ENCODE measurements at regions not wholly inside any gene's neighbourhood (a gene's known extent, or its start where the extent isn't known, plus 50 kb on each side); places are given as distances from the start of the nearest gene placed in this dataset.

- no peak overlapping the region for H3K27ac ChIP-seq (ENCODE audit: low read depth, low read length)
- CTCF ChIA-PET (ENCODE audit: partially characterized antibody): interaction anchor here (1.2 kb wide), 1 partner anchor 12 kb away, joined by 3 read pairs; no protein-coding TSS in a partner anchor
- peaks cover 6 to 18% (median 9%) of the 10 kb centered on the region in 4 experiments for H3K4me1 ChIP-seq (replicated peaks in 1 of 4; ENCODE audit: control insufficient read depth in 3 of 4, insufficient read depth in 4 of 4, low read length in 3 of 4)
- no peaks in the 10 kb centered on the region for H4K20me1 ChIP-seq (replicated peaks in 1 of 2; ENCODE audit: control insufficient read depth in 1 of 2, insufficient read depth in 2 of 2, low read length in 2 of 2)
- H2BK20ac ChIP-seq (ENCODE audit: low read length): no peak overlapping the region
- peaks cover 2% of the 10 kb centered on the region for H3K23me2 ChIP-seq (ENCODE audit: low read depth, low read length)
- H2BK120ac ChIP-seq (replicated peaks; ENCODE audit: low read depth, low read length): no peak overlapping the region
- no peak overlapping the region for H4K5ac ChIP-seq (ENCODE audit: insufficient read length, low read depth, low read length)
- H3K9ac ChIP-seq (replicated peaks in 1 of 4; ENCODE audit: extremely low read depth in 1 of 4, low read depth in 3 of 4, low read length in 3 of 4): no peak overlapping the region
- no peak overlapping the region for H3K4me3 ChIP-seq (ENCODE audit: extremely low read depth in 1 of 4, insufficient read depth in 2 of 4, low read depth in 3 of 4, low read length in 4 of 4)
- H3K9me3 ChIP-seq (ENCODE audit: insufficient read depth in 2 of 2, low read depth in 1 of 2, low read length in 1 of 2): no peaks in the 10 kb centered on the region
- H3K4ac ChIP-seq (replicated peaks; ENCODE audit: insufficient read length, low read depth, low read length): no peak overlapping the region
- DNase-seq (ENCODE audit: low read depth in 1 of 2, low spot score in 2 of 2) (no peak), FAIRE-seq (no peak)
- no peak overlapping the region for H4K8ac ChIP-seq (ENCODE audit: extremely low read depth, insufficient read depth, low read length)
- no peak overlapping the region for H2BK5ac ChIP-seq (ENCODE audit: low read depth, low read length)
- no peak overlapping the region for H2BK12ac ChIP-seq (ENCODE audit: low read depth, low read length)
- H3K14ac ChIP-seq (ENCODE audit: insufficient read length): no peak overlapping the region
- no peaks in the 10 kb centered on the region for H3K27me3 ChIP-seq (replicated peaks in 1 of 4; ENCODE audit: control insufficient read depth in 3 of 4, extremely low read depth in 1 of 4, insufficient read depth in 3 of 4, low read length in 3 of 4)
- no peak overlapping the region for H2AFZ ChIP-seq (ENCODE audit: low read length)
- H3K23ac ChIP-seq (ENCODE audit: insufficient read length): no peak overlapping the region
- no peak overlapping the region for H3K56ac ChIP-seq (replicated peaks; ENCODE audit: insufficient read length, low read depth, low read length)
- 88% methylated on average over 1 of the region's 1 CpG; no CpG with 5 or more reads in 1 of the 2 experiments for WGBS, 2 experiments (ENCODE audit: extremely low coverage in 1 of 2, insufficient coverage in 1 of 2, insufficient read length in 1 of 2, insufficient replicate concordance in 2 of 2, low coverage in 1 of 2, low lambda C conversion rate in 2 of 2, missing lambda C conversion rate in 1 of 2)
- no peak overlapping the region for H2BK15ac ChIP-seq (ENCODE audit: low read length)
- H2AK5ac ChIP-seq (ENCODE audit: low read depth, low read length): no peak overlapping the region
- H3K18ac ChIP-seq (ENCODE audit: extremely low read depth, low read length): no peak overlapping the region
- no peak overlapping the region for H4K91ac ChIP-seq (replicated peaks; ENCODE audit: insufficient read length, low read length)
- POLR2A ChIA-PET (ENCODE audit: partially characterized antibody): no interaction called here
- H3K36me3 ChIP-seq (ENCODE audit: control insufficient read depth in 2 of 4, insufficient read depth in 4 of 4, low read length in 3 of 4): no peaks in the 10 kb centered on the region
- H3K4me2 ChIP-seq (ENCODE audit: insufficient read depth in 1 of 2, low read depth in 2 of 2, low read length in 2 of 2): no peak overlapping the region
- H3K79me2 ChIP-seq (ENCODE audit: control insufficient read depth in 1 of 2, insufficient read depth in 2 of 2, low read length in 2 of 2): no peaks in the 10 kb centered on the region
- no peaks in the 10 kb centered on the region for H3K79me1 ChIP-seq (ENCODE audit: low read depth, low read length)
- no peak for TF ChIP-seq E2F6 (IDR thresholded peaks at IDR 0.05)
- no peak for TF ChIP-seq JUN (IDR thresholded peaks at IDR 0.05; ENCODE audit: low read depth, low read length)
- TF ChIP-seq USF2 (IDR thresholded peaks at IDR 0.05; ENCODE audit: low read length): no peak
- TF ChIP-seq KDM1A (IDR thresholded peaks at IDR 0.05; ENCODE audit: borderline replicate concordance, low read length): no peak
- TF ChIP-seq KDM4A (IDR thresholded peaks at IDR 0.05; ENCODE audit: low read depth, low read length, severe bottlenecking): no peak
- no peak for TF ChIP-seq TBP (IDR thresholded peaks at IDR 0.05; ENCODE audit: low read depth, low read length)
- no peak for TF ChIP-seq TEAD4 (IDR thresholded peaks at IDR 0.05; ENCODE audit: low read depth, low read length)
- no peak for TF ChIP-seq POLR2A (IDR thresholded peaks at IDR 0.05; ENCODE audit: control extremely low read depth in 1 of 2, low read depth in 2 of 2, low read length in 2 of 2)
- TF ChIP-seq RAD21 (IDR thresholded peaks at IDR 0.05 in 1 of 2, conservative IDR thresholded peaks at IDR 0.05 in 1 of 2; ENCODE audit: low read depth in 2 of 2, low read length in 2 of 2): no peak
- TF ChIP-seq FOSL1 (IDR thresholded peaks at IDR 0.05; ENCODE audit: insufficient read depth, low read depth, low read length): no peak
- no peak for TF ChIP-seq JUND (IDR thresholded peaks at IDR 0.05; ENCODE audit: low read length)
- TF ChIP-seq TAF1 (IDR thresholded peaks at IDR 0.05; ENCODE audit: low read depth, low read length): no peak
Measured at GRCh38 chr11:129285402-129285786, 90.3 kb upstream of the BARX2 start.

All from H1 (cell line).